GM23338 (cell line): ENCODE measurements at regions not wholly inside any gene's neighbourhood (a gene's known extent, or its start where the extent isn't known, plus 50 kb on each side); places are given as distances from the start of the nearest gene placed in this dataset.

Source experiments
- ATAC-seq: fragments of 200-7000 bp; cut with Tn5 transposase; 3 replicates; pipeline ENCODE4 v1.9.1; 2020
- DNase-seq: peaks from one replicate; pipeline ENCODE4 v3.0.0-alpha.2; 2015; ENCODE audit warnings: low spot score
- H2AFZ ChIP-seq: fragments of 200-600 bp; sonication (generic); 2 replicates; pipeline ENCODE4 v1.8.0; 2016; ENCODE audit warnings: antibody characterized with exemption, mild to moderate bottlenecking, moderate library complexity
- H3F3A ChIP-seq: fragments of 200-600 bp; sonication (generic); replicated peaks from 2 replicates; pipeline ENCODE4 v1.8.0; 2017; ENCODE audit warnings: antibody characterized with exemption, mixed run types, low read depth
- H3K27ac ChIP-seq: fragments of 200-600 bp; sonication (generic); 2 replicates; pipeline ENCODE4 v1.6.1; 2016; ENCODE audit warnings: low read depth
- H3K27me3 ChIP-seq: fragments of 200-600 bp; sonication (generic); 2 replicates; pipeline ENCODE4 v1.8.0; 2016; ENCODE audit warnings: mild to moderate bottlenecking, mixed run types, moderate library complexity; ENCODE audit not compliant: insufficient read depth
- H3K36me3 ChIP-seq: fragments of 200-600 bp; sonication (generic); 2 replicates; pipeline ENCODE4 v1.8.0; 2016; ENCODE audit warnings: mild to moderate bottlenecking; ENCODE audit not compliant: insufficient read depth
- H3K4me1 ChIP-seq: fragments of 200-600 bp; sonication (generic); 2 replicates; pipeline ENCODE4 v1.8.0; 2016; ENCODE audit warnings: mild to moderate bottlenecking, moderate library complexity; ENCODE audit not compliant: insufficient read depth
- H3K4me2 ChIP-seq: fragments of 200-600 bp; sonication (generic); 2 replicates; pipeline ENCODE4 v1.7.1; 2017; ENCODE audit warnings: mixed run types
- H3K4me3 ChIP-seq: fragments of 200-600 bp; sonication (generic); 2 replicates; pipeline ENCODE4 v1.6.1; 2016; ENCODE audit warnings: mixed run types
- H3K79me2 ChIP-seq: fragments of 200-600 bp; sonication (generic); replicated peaks from 2 replicates; pipeline ENCODE4 v1.8.0; 2017; ENCODE audit warnings: mild to moderate bottlenecking; ENCODE audit not compliant: insufficient read depth
- H3K9me2 ChIP-seq: fragments of 200-600 bp; sonication (generic); 2 replicates; pipeline ENCODE4 v1.8.0; 2017; ENCODE audit not compliant: insufficient read depth
- H4K20me1 ChIP-seq: fragments of 200-600 bp; sonication (generic); replicated peaks from 2 replicates; pipeline ENCODE4 v1.8.0; 2017; ENCODE audit warnings: mild to moderate bottlenecking; ENCODE audit not compliant: insufficient read depth
- H3K27ac Mint-ChIP-seq: 2 replicates; pipeline ENCODE4 v1.8.0; 2020; ENCODE audit warnings: inconsistent platforms, mild to moderate bottlenecking, moderate library complexity, mixed read lengths
- H3K27me3 Mint-ChIP-seq: 3 replicates; pipeline ENCODE4 v1.8.0; 2022; ENCODE audit warnings: low read depth, mild to moderate bottlenecking, moderate library complexity, mixed read lengths, inconsistent platforms; ENCODE audit not compliant: insufficient read depth, poor library complexity
- H3K36me3 Mint-ChIP-seq: 3 replicates; pipeline ENCODE4 v1.8.0; 2021; ENCODE audit warnings: low read depth, mild to moderate bottlenecking, inconsistent platforms, moderate library complexity, mixed read lengths
- H3K4me1 Mint-ChIP-seq: 3 replicates; pipeline ENCODE4 v1.8.0; 2020; ENCODE audit warnings: mild to moderate bottlenecking, inconsistent platforms, mixed read lengths
- H3K4me3 Mint-ChIP-seq: 3 replicates; pipeline ENCODE4 v1.8.0; 2021; ENCODE audit warnings: moderate library complexity, mild to moderate bottlenecking, inconsistent platforms, mixed read lengths
- H3K9me3 Mint-ChIP-seq: 3 replicates; pipeline ENCODE4 v1.8.0; 2020; ENCODE audit warnings: moderate library complexity, mild to moderate bottlenecking, inconsistent platforms, mixed read lengths
- CREB1 ChIP-seq: fragments of 250-450 bp; sonication (Bioruptor Pico); IDR thresholded peaks from 2 replicates; pipeline ENCODE4 v1.5.0; 2020; ENCODE audit warnings: low read depth, mild to moderate bottlenecking, moderate library complexity
- EZH2 ChIP-seq: fragments of 200-600 bp; sonication (generic); IDR thresholded peaks from one replicate; pipeline ENCODE4 v1.8.0; 2017; ENCODE audit warnings: antibody characterized with exemption, mild to moderate bottlenecking, low read depth; ENCODE audit not compliant: unreplicated experiment
- EZH2phosphoT487 ChIP-seq: fragments of 200-600 bp; sonication (generic); IDR thresholded peaks from one replicate; pipeline ENCODE4 v1.8.1; 2018; ENCODE audit warnings: antibody characterized with exemption; ENCODE audit not compliant: unreplicated experiment
- POLR2AphosphoS5 ChIP-seq: IDR thresholded peaks from 2 replicates; pipeline ENCODE4 v1.6.1; 2016; ENCODE audit warnings: antibody characterized with exemption, low read depth
- ZNF114 ChIP-seq: fragments of 250-450 bp; sonication (Bioruptor Pico); IDR thresholded peaks from 2 replicates; pipeline ENCODE4 v1.5.0; 2020; ENCODE audit warnings: mild to moderate bottlenecking, moderate library complexity
- ZNF462 ChIP-seq: fragments of 250-450 bp; sonication (Bioruptor Pico); IDR thresholded peaks from 2 replicates; pipeline ENCODE4 v1.5.0; 2020; ENCODE audit warnings: mild to moderate bottlenecking, moderate library complexity
- TF ChIP-seq, protein P1 (sequence below): IDR thresholded peaks from one replicate; pipeline ENCODE4 v1.6.1; 2018; ENCODE audit warnings: antibody characterized with exemption; ENCODE audit not compliant: unreplicated experiment

DNA sequence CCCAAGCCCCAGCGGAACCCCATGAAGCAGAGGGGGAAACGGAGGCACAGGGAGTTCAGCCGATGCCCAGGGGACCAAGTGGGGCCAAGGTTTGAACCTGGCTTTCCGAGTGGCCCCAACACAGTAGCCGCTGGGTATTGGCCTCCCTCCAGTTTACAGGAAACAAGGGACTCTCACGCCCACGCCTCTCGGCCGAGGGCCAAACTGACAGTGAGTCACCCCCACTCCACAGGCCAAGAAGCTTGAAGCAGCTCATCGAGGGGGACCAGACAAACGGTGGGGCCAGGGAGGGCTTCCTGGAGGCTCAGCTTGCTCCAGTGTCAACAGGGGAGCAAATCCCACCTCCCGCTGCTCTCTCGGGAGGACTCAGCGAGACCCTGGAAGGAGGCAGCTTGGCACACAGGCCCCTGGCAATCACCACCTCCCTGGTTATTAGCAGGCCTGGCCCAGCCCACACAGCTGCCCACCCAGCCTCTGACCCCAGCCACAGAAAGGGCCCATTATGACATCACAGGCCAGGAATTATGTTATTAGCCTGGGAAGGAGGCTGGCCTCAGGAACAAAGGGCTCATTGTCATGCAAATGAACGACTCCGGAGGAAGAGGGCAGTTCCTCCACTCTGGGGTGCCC is 54.6 kb downstream of the NCOR2 start (continued):
- TF ChIP-seq ZNF462, result no peak
- peak; percentile 83 for TF ChIP-seq CREB1 (CRISPR knock-in tag)

DNA sequence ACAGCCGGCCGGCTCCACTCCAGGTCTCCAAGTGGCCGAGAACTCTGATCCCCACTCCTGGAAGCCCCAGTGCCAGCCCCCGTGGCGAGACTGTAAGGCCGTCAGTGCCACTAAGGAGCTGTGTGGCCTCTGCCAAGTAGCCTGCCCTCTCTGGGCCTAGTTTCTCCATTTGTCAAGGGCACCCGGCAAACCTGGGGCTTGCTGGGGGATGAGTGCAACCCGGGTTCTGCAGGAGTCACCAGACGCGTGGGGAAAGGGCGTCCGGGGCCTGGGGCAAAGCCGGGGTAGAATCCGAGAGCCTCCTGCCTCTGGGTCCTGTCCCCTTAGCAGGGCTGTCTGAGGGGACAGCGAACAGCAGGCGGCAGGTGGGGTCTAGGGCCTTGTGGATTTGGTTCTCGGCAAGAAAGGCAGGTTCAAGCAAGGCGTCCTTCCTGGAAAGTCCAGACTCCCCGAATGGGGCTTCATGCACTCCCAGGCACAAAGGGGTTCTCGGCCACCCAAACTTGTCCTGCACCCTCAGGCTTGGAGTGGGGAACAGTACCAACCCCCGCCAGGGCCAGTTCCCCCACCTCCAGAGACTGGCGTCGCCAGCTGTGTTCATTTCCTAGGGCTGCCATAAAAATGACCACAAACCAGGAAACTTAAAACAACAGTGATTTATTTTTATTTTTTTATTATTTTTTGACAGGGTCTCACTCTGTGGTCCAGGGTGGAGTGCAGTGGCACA is 56.0 kb downstream of the NCOR2 start:
- no peak for DNase-seq
- Histone ChIP-seq H2AFZ (no peak overlapping the region), H3K4me2 (no peak overlapping the region), H3K9me2 (no peaks in the 10 kb centered on the region), H4K20me1 (peaks cover 8% of the 10 kb centered on the region), H3K27ac (peak overlapping the region; percentile 96; the same call in 1 of the 2 replicates), H3K79me2 (peaks cover 97% of the 10 kb centered on the region), H3K4me1 (peaks cover 48% of the 10 kb centered on the region), H3F3A (peaks cover 7% of the 10 kb centered on the region), H3K4me3 (no peak overlapping the region), H3K27me3 (no peaks in the 10 kb centered on the region), H3K36me3 (no peaks in the 10 kb centered on the region)
- H3K36me3 Mint-ChIP-seq, result peaks cover 26% of the 10 kb centered on the region
- ATAC-seq, result no peak
- H3K27me3 Mint-ChIP-seq, result peaks cover 17% of the 10 kb centered on the region
- no peak overlapping the region for H3K4me3 Mint-ChIP-seq
- H3K9me3 Mint-ChIP-seq, result peaks cover 2% of the 10 kb centered on the region; the same call in 2 of the 3 replicates
- H3K27ac Mint-ChIP-seq, result no peak overlapping the region; the same call in 1 of the 2 replicates
- H3K4me1 Mint-ChIP-seq, result peaks cover 78% of the 10 kb centered on the region
- TF ChIP-seq, protein P1, sequence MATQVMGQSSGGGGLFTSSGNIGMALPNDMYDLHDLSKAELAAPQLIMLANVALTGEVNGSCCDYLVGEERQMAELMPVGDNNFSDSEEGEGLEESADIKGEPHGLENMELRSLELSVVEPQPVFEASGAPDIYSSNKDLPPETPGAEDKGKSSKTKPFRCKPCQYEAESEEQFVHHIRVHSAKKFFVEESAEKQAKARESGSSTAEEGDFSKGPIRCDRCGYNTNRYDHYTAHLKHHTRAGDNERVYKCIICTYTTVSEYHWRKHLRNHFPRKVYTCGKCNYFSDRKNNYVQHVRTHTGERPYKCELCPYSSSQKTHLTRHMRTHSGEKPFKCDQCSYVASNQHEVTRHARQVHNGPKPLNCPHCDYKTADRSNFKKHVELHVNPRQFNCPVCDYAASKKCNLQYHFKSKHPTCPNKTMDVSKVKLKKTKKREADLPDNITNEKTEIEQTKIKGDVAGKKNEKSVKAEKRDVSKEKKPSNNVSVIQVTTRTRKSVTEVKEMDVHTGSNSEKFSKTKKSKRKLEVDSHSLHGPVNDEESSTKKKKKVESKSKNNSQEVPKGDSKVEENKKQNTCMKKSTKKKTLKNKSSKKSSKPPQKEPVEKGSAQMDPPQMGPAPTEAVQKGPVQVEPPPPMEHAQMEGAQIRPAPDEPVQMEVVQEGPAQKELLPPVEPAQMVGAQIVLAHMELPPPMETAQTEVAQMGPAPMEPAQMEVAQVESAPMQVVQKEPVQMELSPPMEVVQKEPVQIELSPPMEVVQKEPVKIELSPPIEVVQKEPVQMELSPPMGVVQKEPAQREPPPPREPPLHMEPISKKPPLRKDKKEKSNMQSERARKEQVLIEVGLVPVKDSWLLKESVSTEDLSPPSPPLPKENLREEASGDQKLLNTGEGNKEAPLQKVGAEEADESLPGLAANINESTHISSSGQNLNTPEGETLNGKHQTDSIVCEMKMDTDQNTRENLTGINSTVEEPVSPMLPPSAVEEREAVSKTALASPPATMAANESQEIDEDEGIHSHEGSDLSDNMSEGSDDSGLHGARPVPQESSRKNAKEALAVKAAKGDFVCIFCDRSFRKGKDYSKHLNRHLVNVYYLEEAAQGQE, result no peak
- TF ChIP-seq EZH2phosphoT487 (no peak), EZH2 (no peak), ZNF114 (CRISPR knock-in tag) (no peak), POLR2AphosphoS5 (no peak)
